EH (cell line): ENCODE measurements at regions not wholly inside any gene's neighbourhood (a gene's known extent, or its start where the extent isn't known, plus 50 kb on each side); places are given as distances from the start of the nearest gene placed in this dataset.
A peak's percentile ranks its signal among the peaks of the same experiment; 100 is the strongest.
"Not testable (repeated sequence)": the region's sequence is repeated elsewhere in the genome, so short reads cannot be mapped to it uniquely, and the experiment has no call there.

Experiments used
- DNase-seq: peaks from one replicate; pipeline ENCODE4 v3.0.0-alpha.2; 2015; ENCODE audit warnings: low read depth

- peak; percentile 13 for DNase-seq
These were observed 1049.2 kb upstream of the INTU start for GRCh38 chr4:126583509-126583908.

GRCh38 chr4:126591583-126591982 is 1041.2 kb upstream of the INTU start:
- DNase-seq, result peak; percentile 21

- DNase-seq, result peak; percentile 3
These were observed 1040.7 kb upstream of the INTU start for GRCh38 chr4:126592088-126592487.

GRCh38 chr4:126593626-126594025 is 1039.1 kb upstream of the INTU start:
- DNase-seq, result no peak

- no peak for DNase-seq
These were observed 1037.1 kb upstream of the INTU start for GRCh38 chr4:126595643-126596042.

GRCh38 chr4:126599746-126600145 is 1033.0 kb upstream of the INTU start:
- no peak for DNase-seq

GRCh38 chr4:126603210-126603609 is 1029.5 kb upstream of the INTU start:
- no peak for DNase-seq

GRCh38 chr4:126603825-126604224 is 1028.9 kb upstream of the INTU start:
- no peak for DNase-seq

GRCh38 chr4:126604268-126604867 is 1028.4 kb upstream of the INTU start:
- peak; percentile 48 for DNase-seq

- no peak for DNase-seq
These were observed 1021.8 kb upstream of the INTU start for GRCh38 chr4:126610933-126611332.

- DNase-seq, result peak; percentile 7
These were observed 1020.9 kb upstream of the INTU start for GRCh38 chr4:126611900-126612299.

GRCh38 chr4:126614356-126614855 is 1018.4 kb upstream of the INTU start:
- no peak for DNase-seq

- no peak for DNase-seq
These were observed 1016.0 kb upstream of the INTU start for GRCh38 chr4:126616795-126617194.

- peak; percentile 49 for DNase-seq
These were observed 1005.5 kb upstream of the INTU start for GRCh38 chr4:126627255-126627654.

- DNase-seq, result no peak
These were observed 1003.8 kb upstream of the INTU start for GRCh38 chr4:126628933-126629332.

GRCh38 chr4:126630230-126630629 is 1002.5 kb upstream of the INTU start:
- peak; percentile 4 for DNase-seq

- no peak for DNase-seq
These were observed 999.5 kb upstream of the INTU start for GRCh38 chr4:126633306-126633705.

GRCh38 chr4:126637706-126638105 is 995.1 kb upstream of the INTU start:
- DNase-seq, result no peak

- no peak for DNase-seq
These were observed 985.4 kb upstream of the INTU start for GRCh38 chr4:126647320-126647719.

GRCh38 chr4:126647756-126648397 is 984.9 kb upstream of the INTU start:
- peak; percentile 23 for DNase-seq

GRCh38 chr4:126658411-126658810 is 974.3 kb upstream of the INTU start:
- DNase-seq, result no peak

- peak; percentile 15 for DNase-seq
These were observed 971.6 kb upstream of the INTU start for GRCh38 chr4:126661194-126661593.

GRCh38 chr4:126664839-126665238 is 967.9 kb upstream of the INTU start:
- no peak for DNase-seq

GRCh38 chr4:126670038-126670437 is 962.7 kb upstream of the INTU start:
- DNase-seq, result not testable (repeated sequence)
